Activated CD8-positive, alpha-beta memory T cell treated with anti-CD3 and anti-CD28 coated beads for 36 hours (primary cell): ENCODE measurements at regions not wholly inside any gene's neighbourhood (a gene's known extent, or its start where the extent isn't known, plus 50 kb on each side); places are given as distances from the start of the nearest gene placed in this dataset.
"Not testable (repeated sequence)": the region's sequence is repeated elsewhere in the genome, so short reads cannot be mapped to it uniquely, and the experiment has no call there.

ENCODE experiments used
- CTCF ChIA-PET: fragments of 350-600 bp; sonication (Branson Sonifier 250); formaldehyde crosslinking; loops from one replicate; lab custom pipeline; 2021; ENCODE audit warnings: antibody characterized with exemption; lab: Charles Lee
- POLR2A ChIA-PET: fragments of 350-600 bp; sonication (Branson Sonifier 250); formaldehyde crosslinking; loops from one replicate; lab custom pipeline; 2021; ENCODE audit warnings: antibody characterized with exemption; lab: Charles Lee

GRCh38 chr5:87120518-87121303 is 147.0 kb upstream of the RASA1 start:
- ChIA-PET POLR2A (no interaction called here), CTCF (no interaction called here)

- POLR2A ChIA-PET = no interaction called here
- CTCF ChIA-PET = interaction anchor here (0.8 kb wide), 1 partner anchor 74 kb away, joined by 3 read pairs; no protein-coding TSS in a partner anchor
Observed at GRCh38 chr5:87121304-87122150, 146.2 kb upstream of the RASA1 start.

GRCh38 chr5:87122151-87122977 is 145.3 kb upstream of the RASA1 start:
- ChIA-PET CTCF (interaction anchor here (0.8 kb wide), 1 partner anchor 73 kb away, joined by 3 read pairs; no protein-coding TSS in a partner anchor), POLR2A (no interaction called here)

- CTCF ChIA-PET = no interaction called here
- POLR2A ChIA-PET = no interaction called here
Observed at GRCh38 chr5:87125766-87126165, 141.9 kb upstream of the RASA1 start.

- POLR2A ChIA-PET = no interaction called here
- CTCF ChIA-PET = no interaction called here
Observed at GRCh38 chr5:87126869-87127268, 140.8 kb upstream of the RASA1 start.

- POLR2A ChIA-PET = no interaction called here
- CTCF ChIA-PET = no interaction called here
Observed at GRCh38 chr5:87127426-87127825, 140.3 kb upstream of the RASA1 start.

- POLR2A ChIA-PET = no interaction called here
- CTCF ChIA-PET = no interaction called here
Observed at GRCh38 chr5:87127956-87128687, 139.6 kb upstream of the RASA1 start.

GRCh38 chr5:87129046-87129445 is 138.6 kb upstream of the RASA1 start:
- ChIA-PET POLR2A (no interaction called here), CTCF (no interaction called here)

- CTCF ChIA-PET = no interaction called here
- POLR2A ChIA-PET = no interaction called here
Observed at GRCh38 chr5:87132696-87133095, 135.0 kb upstream of the RASA1 start.

- CTCF ChIA-PET, POLR2A ChIA-PET: not testable (repeated sequence)
Observed at GRCh38 chr5:87134513-87134912, 133.2 kb upstream of the RASA1 start.

- POLR2A ChIA-PET = no interaction called here
- CTCF ChIA-PET = no interaction called here
Observed at GRCh38 chr5:87136096-87136495, 131.6 kb upstream of the RASA1 start.

- POLR2A ChIA-PET = no interaction called here
- CTCF ChIA-PET = no interaction called here
Observed at GRCh38 chr5:87136733-87137132, 130.9 kb upstream of the RASA1 start.

- CTCF ChIA-PET = no interaction called here
- POLR2A ChIA-PET = no interaction called here
Observed at GRCh38 chr5:87137283-87137682, 130.4 kb upstream of the RASA1 start.

GRCh38 chr5:87138091-87138805 is 129.4 kb upstream of the RASA1 start:
- CTCF ChIA-PET = no interaction called here

GRCh38 chr5:87139795-87140194 is 127.9 kb upstream of the RASA1 start:
- POLR2A ChIA-PET = no interaction called here
- CTCF ChIA-PET = no interaction called here

More at GRCh38 chr5:87138091-87138805, 129.4 kb upstream of the RASA1 start:
- POLR2A ChIA-PET = no interaction called here

GRCh38 chr5:87141544-87141943 is 126.1 kb upstream of the RASA1 start:
- ChIA-PET POLR2A (no interaction called here), CTCF (no interaction called here)

GRCh38 chr5:87145853-87146252 is 121.8 kb upstream of the RASA1 start:
- CTCF ChIA-PET = interaction anchor here (0.6 kb wide), 1 partner anchor 133 kb away, joined by 5 read pairs; no protein-coding TSS in a partner anchor
- POLR2A ChIA-PET = not testable (repeated sequence)

- CTCF ChIA-PET = no interaction called here
- POLR2A ChIA-PET = no interaction called here
Observed at GRCh38 chr5:87147441-87147840, 120.2 kb upstream of the RASA1 start.
